Neural progenitor cell (in vitro differentiated cells): ENCODE measurements at regions not wholly inside any gene's neighbourhood (a gene's known extent, or its start where the extent isn't known, plus 50 kb on each side); places are given as distances from the start of the nearest gene placed in this dataset.
A peak's percentile ranks its signal among the peaks of the same experiment; 100 is the strongest.

ENCODE experiments used
- DNase-seq: peaks from one replicate; pipeline ENCODE4 v3.0.0-alpha.2; 2016; ENCODE audit warnings: low spot score
- H2AFZ ChIP-seq: fragments of 200-600 bp; sonication (generic); replicated peaks from 2 replicates; pipeline ENCODE4 v1.6.1; 2016; ENCODE audit warnings: antibody characterized with exemption
- H3F3A ChIP-seq: fragments of 200-600 bp; sonication (generic); 2 replicates; pipeline ENCODE4 v1.6.1; 2016; ENCODE audit warnings: antibody characterized with exemption, low read depth
- H3K27ac ChIP-seq: fragments of 200-600 bp; sonication (generic); 2 replicates; pipeline ENCODE4 v1.5.1; 2016; ENCODE audit warnings: mild to moderate bottlenecking
- H3K27me3 ChIP-seq: fragments of 200-600 bp; sonication (generic); 2 replicates; pipeline ENCODE4 v1.6.1; 2016; ENCODE audit warnings: mild to moderate bottlenecking, moderate library complexity
- H3K36me3 ChIP-seq: fragments of 200-600 bp; sonication (generic); 2 replicates; pipeline ENCODE4 v1.5.1; 2016
- H3K4me1 ChIP-seq: fragments of 200-600 bp; sonication (generic); 2 replicates; pipeline ENCODE4 v1.6.1; 2016; ENCODE audit warnings: mixed run types
- H3K4me2 ChIP-seq: fragments of 200-600 bp; sonication (generic); 2 replicates; pipeline ENCODE4 v1.6.1; 2016
- H3K4me3 ChIP-seq: fragments of 200-600 bp; sonication (generic); 2 replicates; pipeline ENCODE4 v1.5.1; 2016
- H3K79me2 ChIP-seq: fragments of 200-600 bp; sonication (generic); 2 replicates; pipeline ENCODE4 v1.6.1; 2016; ENCODE audit warnings: low read depth
- H3K9ac ChIP-seq: fragments of 200-600 bp; sonication (generic); 2 replicates; pipeline ENCODE4 v1.6.1; 2016
- H3K9me3 ChIP-seq: fragments of 200-600 bp; sonication (generic); 2 replicates; pipeline ENCODE4 v1.5.1; 2016; ENCODE audit warnings: low read depth
- H4K20me1 ChIP-seq: fragments of 200-600 bp; sonication (generic); 2 replicates; pipeline ENCODE4 v1.6.1; 2016; ENCODE audit warnings: low read depth
- H3K27ac Mint-ChIP-seq: 3 replicates; pipeline ENCODE4 v1.8.0; 2021; ENCODE audit warnings: mixed read lengths
- H3K27me3 Mint-ChIP-seq: 2 replicates; pipeline ENCODE4 v1.8.0; 2022; ENCODE audit warnings: low read depth, mild to moderate bottlenecking, inconsistent platforms, moderate library complexity, mixed read lengths; ENCODE audit not compliant: insufficient read depth
- H3K36me3 Mint-ChIP-seq: 3 replicates; pipeline ENCODE4 v1.8.0; 2021; ENCODE audit warnings: mixed read lengths
- H3K4me1 Mint-ChIP-seq: 3 replicates; pipeline ENCODE4 v1.8.0; 2021; ENCODE audit warnings: mixed read lengths
- H3K4me3 Mint-ChIP-seq: 3 replicates; pipeline ENCODE4 v1.8.0; 2021; ENCODE audit warnings: mild to moderate bottlenecking, moderate library complexity, mixed read lengths
- H3K9me3 Mint-ChIP-seq: 3 replicates; pipeline ENCODE4 v1.8.0; 2020; ENCODE audit warnings: mixed read lengths
- CTCF ChIP-seq: fragments of 200-600 bp; sonication (generic); IDR thresholded peaks from 2 replicates; pipeline ENCODE4 v1.5.1; 2017; ENCODE audit warnings: antibody characterized with exemption, mild to moderate bottlenecking
- EZH2 ChIP-seq: fragments of 200-600 bp; sonication (generic); IDR thresholded peaks from 2 replicates; pipeline ENCODE4 v1.6.1; 2017; ENCODE audit warnings: antibody characterized with exemption, mild to moderate bottlenecking, moderate library complexity
- EZH2phosphoT487 ChIP-seq: fragments of 200-600 bp; sonication (generic); IDR thresholded peaks from 2 replicates; pipeline ENCODE4 v1.6.1; 2017; ENCODE audit warnings: antibody characterized with exemption

GRCh38 chr20:59382157-59382725 lies 81.8 kb downstream of the EDN3 start:
- no peak overlapping the region for H2AFZ ChIP-seq
- no peaks in the 10 kb centered on the region for H4K20me1 ChIP-seq
- no peak for DNase-seq
- H3K9me3 ChIP-seq: no peaks in the 10 kb centered on the region
- H3K27ac ChIP-seq: no peak overlapping the region
- Mint-ChIP-seq H3K4me3 (no peak overlapping the region), H3K27me3 (peaks cover 3% of the 10 kb centered on the region), H3K27ac (no peak overlapping the region), H3K4me1 (peaks cover 18% of the 10 kb centered on the region), H3K36me3 (no peaks in the 10 kb centered on the region), H3K9me3 (no peaks in the 10 kb centered on the region)
- H3K4me1 ChIP-seq: peaks cover 12% of the 10 kb centered on the region
- H3K36me3 ChIP-seq: no peaks in the 10 kb centered on the region
- TF ChIP-seq EZH2: no peak
- TF ChIP-seq EZH2phosphoT487: no peak
- TF ChIP-seq CTCF: no peak
- H3K4me3 ChIP-seq: no peak overlapping the region
- H3K27me3 ChIP-seq: no peaks in the 10 kb centered on the region
- no peaks in the 10 kb centered on the region for H3K79me2 ChIP-seq
- H3K9ac ChIP-seq: no peak overlapping the region
- no peak overlapping the region for H3K4me2 ChIP-seq
- H3F3A ChIP-seq: no peaks in the 10 kb centered on the region

GRCh38 chr20:59382907-59383306 lies 82.5 kb downstream of the EDN3 start:
- H3K27me3 Mint-ChIP-seq: peaks cover 3% of the 10 kb centered on the region
- no peaks in the 10 kb centered on the region for H3F3A ChIP-seq

GRCh38 chr20:59385038-59385437 lies 84.6 kb downstream of the EDN3 start:
- Mint-ChIP-seq H3K36me3 (no peaks in the 10 kb centered on the region), H3K4me1 (peaks cover 19% of the 10 kb centered on the region), H3K27ac (no peak overlapping the region), H3K4me3 (no peak overlapping the region), H3K27me3 (peaks cover 3% of the 10 kb centered on the region), H3K9me3 (peaks cover 2% of the 10 kb centered on the region)
- Histone ChIP-seq H3K4me2 (no peak overlapping the region), H3K4me1 (peaks cover 14% of the 10 kb centered on the region), H2AFZ (peak overlapping the region; percentile 77), H3K36me3 (no peaks in the 10 kb centered on the region), H3K4me3 (no peak overlapping the region), H4K20me1 (no peaks in the 10 kb centered on the region), H3K27me3 (no peaks in the 10 kb centered on the region), H3K27ac (no peak overlapping the region), H3K9ac (no peak overlapping the region), H3F3A (no peaks in the 10 kb centered on the region), H3K79me2 (no peaks in the 10 kb centered on the region), H3K9me3 (no peaks in the 10 kb centered on the region)
- no peak for TF ChIP-seq CTCF
- TF ChIP-seq EZH2phosphoT487: no peak
- no peak for TF ChIP-seq EZH2
- no peak for DNase-seq

More at GRCh38 chr20:59382907-59383306, 82.5 kb downstream of the EDN3 start:
- Histone ChIP-seq H3K9me3 (no peaks in the 10 kb centered on the region), H4K20me1 (no peaks in the 10 kb centered on the region), H3K4me1 (peaks cover 14% of the 10 kb centered on the region), H3K9ac (no peak overlapping the region), H3K36me3 (no peaks in the 10 kb centered on the region), H2AFZ (no peak overlapping the region), H3K79me2 (no peaks in the 10 kb centered on the region), H3K4me3 (no peak overlapping the region), H3K27ac (no peak overlapping the region), H3K27me3 (no peaks in the 10 kb centered on the region), H3K4me2 (no peak overlapping the region)
- Mint-ChIP-seq H3K4me3 (no peak overlapping the region), H3K36me3 (no peaks in the 10 kb centered on the region), H3K27ac (no peak overlapping the region), H3K4me1 (peaks cover 19% of the 10 kb centered on the region), H3K9me3 (no peaks in the 10 kb centered on the region)
- no peak for DNase-seq
- TF ChIP-seq EZH2phosphoT487 (no peak), EZH2 (no peak), CTCF (no peak)
